ENCODE measurements at regions not wholly inside any gene's neighbourhood (a gene's known extent, or its start where the extent isn't known, plus 50 kb on each side); places are given as distances from the start of the nearest gene placed in this dataset.
"Not testable (repeated sequence)": the region's sequence is repeated elsewhere in the genome, so short reads cannot be mapped to it uniquely, and the experiment has no call there.

- TF ChIP-seq CTCF (IDR thresholded peaks at IDR 0.05); TCF7L2 (IDR thresholded peaks at IDR 0.05; ENCODE audit: low read depth, low read length): not testable (repeated sequence)
Measured at GRCh38 chr4:27442661-27443060, 582.0 kb downstream of the STIM2 start.

Measured in Panc1 (cell line).